K562 (cell line): ENCODE measurements at regions not wholly inside any gene's neighbourhood (a gene's known extent, or its start where the extent isn't known, plus 50 kb on each side); places are given as distances from the start of the nearest gene placed in this dataset.

ENCODE experiments used
- ATAC-seq: fragments of 200-7000 bp; cut with Tn5 transposase; 3 replicates; pipeline ENCODE4 v1.9.1; 2020; ENCODE audit warnings: moderate library complexity
- BruUV-seq: library from RNA; stranded (reverse); fragments of 400-500 nt; replicated peaks from 2 replicates; lab custom pipeline; 2021; lab: Mats Ljungman, UMichigan
- CTCF ChIA-PET: fragments of 300-600 bp; formaldehyde crosslinking; extraction: SDS; loops from one replicate; lab custom pipeline; 2021; ENCODE audit warnings: low intra/inter-chr PET ratio; lab: Yijun Ruan, JAX
- POLR2A ChIA-PET: fragments of 300-600, 350-650 bp; sonication (Branson Sonifier 250); formaldehyde crosslinking; extraction: SDS; loops from one replicate; lab custom pipeline; 2021; ENCODE audit warnings: antibody characterized with exemption, inconsistent platforms; lab: Yijun Ruan, JAX
- DNase-seq, 4 experiments: peaks; one replicate each; pipeline versions ENCODE4 v3.0.0 to v3.0.0-alpha.2; 2011 to 2018; ENCODE audit warnings: low spot score in 3 of 4, mixed read lengths in 3 of 4; ENCODE audit errors: extremely low read depth in 1 of 4
- FAIRE-seq: peaks from 2 replicates; lab custom pipeline; 2011; peaks lifted over from hg19 to GRCh38; lab: Jason Lieb, UNC
- H2AFZ ChIP-seq: 2 replicates; pipeline ENCODE4 v1.6.0; 2011; ENCODE audit warnings: low read depth, low read length, control low read depth, inconsistent platforms
- H3K27ac ChIP-seq: fragments of 200-600 bp; 3 replicates; pipeline ENCODE4 v1.8.0; 2011; ENCODE audit warnings: low read depth, mild to moderate bottlenecking, control low read depth, inconsistent platforms, low read length, moderate library complexity, mixed read lengths; ENCODE audit errors: extremely low read depth
- H3K27me3 ChIP-seq, 2 experiments: fragments of 300-600 bp in 1 of 2; 2 replicates in 1 of 2; 3 replicates in 1 of 2; pipeline versions ENCODE4 v1.6.0 to v1.8.0; 2011; ENCODE audit warnings: inconsistent platforms in 2 of 2, low read length in 2 of 2, mild to moderate bottlenecking in 1 of 2, mixed read lengths in 1 of 2, moderate library complexity in 1 of 2; ENCODE audit not compliant: control insufficient read depth in 2 of 2, insufficient read depth in 2 of 2
- H3K36me3 ChIP-seq: fragments of 300-600 bp; 3 replicates; pipeline ENCODE4 v1.8.0; 2011; ENCODE audit warnings: mild to moderate bottlenecking, low read length, inconsistent platforms; ENCODE audit not compliant: control insufficient read depth, insufficient read depth
- H3K4me1 ChIP-seq, 2 experiments: fragments of 200-600 bp in 1 of 2; replicated peaks in 1 of 2; 2 replicates in 1 of 2; 3 replicates in 1 of 2; pipeline versions ENCODE4 v1.5.1 to v1.8.0; 2011; ENCODE audit warnings: inconsistent platforms in 2 of 2, low read length in 2 of 2, mild to moderate bottlenecking in 1 of 2, mixed read lengths in 1 of 2, moderate library complexity in 1 of 2; ENCODE audit not compliant: control insufficient read depth in 2 of 2, insufficient read depth in 2 of 2
- H3K4me2 ChIP-seq: 2 replicates; pipeline ENCODE4 v1.6.1; 2011; ENCODE audit warnings: low read length, control low read depth, inconsistent platforms, mixed read lengths; ENCODE audit not compliant: insufficient read depth
- H3K4me3 ChIP-seq: fragments of 200-600 bp; sonication (generic), shearing (Covaris generic); 2 replicates; pipeline ENCODE4 v1.5.1; 2016; ENCODE audit warnings: control low read depth, inconsistent platforms
- H3K79me2 ChIP-seq: fragments of 200-600 bp; 3 replicates; pipeline ENCODE4 v1.8.0; 2011; ENCODE audit warnings: low read length, inconsistent platforms; ENCODE audit not compliant: control insufficient read depth, insufficient read depth
- H3K9ac ChIP-seq, 2 experiments: 2 replicates each; pipeline versions ENCODE4 v1.6.0 to v1.6.1; 2011; ENCODE audit warnings: low read depth in 2 of 2, low read length in 2 of 2, control low read depth in 1 of 2, inconsistent platforms in 1 of 2, mild to moderate bottlenecking in 1 of 2, mixed read lengths in 1 of 2; ENCODE audit not compliant: insufficient read depth in 1 of 2
- H3K9me1 ChIP-seq: one replicate; pipeline ENCODE4 v1.6.0; 2011; ENCODE audit warnings: inconsistent platforms, mild to moderate bottlenecking, low read length, moderate library complexity; ENCODE audit not compliant: control insufficient read depth, insufficient read depth
- H3K9me3 ChIP-seq: replicated peaks from 2 replicates; pipeline ENCODE4 v1.5.1; 2011; ENCODE audit warnings: low read depth, low read length, inconsistent platforms; ENCODE audit not compliant: control insufficient read depth, insufficient read depth
- H4K20me1 ChIP-seq: replicated peaks from 2 replicates; pipeline ENCODE4 v1.6.1; 2011; ENCODE audit warnings: low read length, inconsistent platforms, mixed read lengths; ENCODE audit not compliant: control insufficient read depth, insufficient read depth
- CTBP1 ChIP-seq: fragments of 450-650 bp; IDR thresholded peaks from 2 replicates; pipeline ENCODE4 v1.6.1; 2016; ENCODE audit warnings: borderline replicate concordance
- MAZ ChIP-seq, 2 experiments: fragments of 450-650 bp in 1 of 2; sonication (generic) in 1 of 2; formaldehyde crosslinking; IDR thresholded peaks in 1 of 2; conservative IDR thresholded peaks in 1 of 2; 2 replicates each; pipeline versions ENCODE4 v1.4.0 to v1.5.0; 2020; ENCODE audit warnings: mild to moderate bottlenecking in 1 of 2, missing genetic modification reagents in 1 of 2
- NEUROD1 ChIP-seq: fragments of 150-350 bp; IDR thresholded peaks from 2 replicates; pipeline ENCODE4 v1.6.1; 2014; ENCODE audit warnings: borderline replicate concordance, low read length, low read depth; ENCODE audit not compliant: partially characterized antibody
- POLR2A ChIP-seq: fragments of 450-650 bp; conservative IDR thresholded peaks from 2 replicates; pipeline ENCODE4 v1.6.1; 2016
- RAD21 ChIP-seq, 2 experiments: fragments of 250-450 bp in 1 of 2; fragments of 450-650 bp in 1 of 2; sonication (Bioruptor Pico) in 1 of 2; formaldehyde crosslinking in 1 of 2; IDR thresholded peaks in 1 of 2; conservative IDR thresholded peaks in 1 of 2; 2 replicates each; pipeline versions ENCODE4 v1.4.0 to v1.8.0; 2020 to 2022; ENCODE audit warnings: mild to moderate bottlenecking in 2 of 2, moderate library complexity in 1 of 2
- WGBS: fragments of 100-300 bp; shearing (Covaris generic); methylation state at CpG from one replicate; pipeline ENCODE4 v1.1.6; 2016; ENCODE audit warnings: low coverage, mixed read lengths; ENCODE audit not compliant: insufficient coverage; ENCODE audit errors: missing lambda C conversion rate; 5-methylcytosine and 5-hydroxymethylcytosine counted together
- in situ Hi-C: fragments of 300-500 bp; cut with MboI; formaldehyde crosslinking; loops from 4 replicates; pipeline ENCODE4 v1.15.0; 2018; ENCODE audit warnings: inconsistent platforms, mixed read lengths
- intact Hi-C: fragments of 100-400 bp; cut with micrococcal nuclease; formaldehyde crosslinking; loops from 2 replicates; pipeline ENCODE4 v1.14.2; 2022
- TF ChIP-seq, protein P1 (sequence below), 2 experiments: fragments of 450-650 bp; formaldehyde crosslinking in 1 of 2; IDR thresholded peaks; 2 replicates each; pipeline versions ENCODE4 v1.4.0 to v1.6.1; 2014 to 2020; ENCODE audit warnings: mild to moderate bottlenecking in 2 of 2, borderline replicate concordance in 1 of 2, low read depth in 1 of 2
- TF ChIP-seq, protein P2 (sequence below), 3 experiments: IDR thresholded peaks in 2 of 3; conservative IDR thresholded peaks in 1 of 3; 2 replicates each; pipeline ENCODE4 v1.5.1; 2011 to 2012; ENCODE audit warnings: low read length in 3 of 3, mild to moderate bottlenecking in 3 of 3, control low read depth in 2 of 3, improper control_type of control experiment in 1 of 3, inconsistent platforms in 1 of 3, low read depth in 1 of 3, mixed read lengths in 1 of 3, moderate library complexity in 1 of 3; ENCODE audit not compliant: insufficient read depth in 2 of 3
- TF ChIP-seq, protein P3 (sequence below): sonication (generic); IDR thresholded peaks from 2 replicates; pipeline ENCODE4 v1.6.1; 2016

DNA sequence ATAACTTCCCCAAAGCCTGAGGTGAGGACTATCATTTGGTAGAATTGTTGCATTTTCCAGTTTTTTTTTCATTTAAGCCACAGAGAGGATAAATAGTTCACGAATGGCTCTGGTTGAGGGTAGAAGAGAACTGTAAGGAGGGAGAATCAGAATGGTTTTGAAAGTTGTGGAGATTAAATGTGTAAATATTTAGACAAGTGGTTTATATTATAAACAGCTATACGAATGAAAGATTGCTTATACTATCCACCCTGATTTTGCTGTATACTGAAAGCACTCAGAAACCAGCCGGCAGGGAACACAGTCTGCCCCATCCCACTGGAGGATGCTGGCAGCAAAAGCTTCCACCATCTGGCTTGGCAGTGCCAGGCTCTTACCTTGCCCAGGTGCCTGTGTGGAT, 341.1 kb downstream of the RAPGEF2 start (continued):
- TF ChIP-seq POLR2A: no peak
- TF ChIP-seq, all 486 proteins: peak for 0

DNA sequence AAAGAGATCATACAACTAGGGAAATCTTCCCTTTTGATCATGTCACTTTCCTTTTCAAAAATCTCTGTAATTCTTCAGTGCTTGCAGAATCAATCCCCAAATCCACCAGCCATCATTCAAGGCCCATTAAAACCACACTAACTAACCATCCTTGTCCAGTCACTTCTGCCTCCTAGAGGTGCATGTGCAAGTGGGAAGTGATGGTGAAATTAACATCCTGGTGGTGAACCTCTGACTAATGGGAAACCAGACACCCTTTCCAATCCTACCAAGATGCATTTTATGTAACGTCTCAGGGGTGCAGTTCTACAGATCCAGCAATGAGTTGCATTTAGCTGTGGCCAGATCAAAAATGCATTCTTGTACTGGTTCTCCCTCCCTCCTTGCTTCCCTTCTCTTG, 341.8 kb downstream of the RAPGEF2 start:
- Histone ChIP-seq H4K20me1 (no peaks in the 10 kb centered on the region), H3K4me1 (no peaks in the 10 kb centered on the region), H3K4me2 (no peak overlapping the region), H3K9me3 (no peaks in the 10 kb centered on the region), H3K9me1 (no peaks in the 10 kb centered on the region), H3K79me2 (no peaks in the 10 kb centered on the region), H3K27me3 (no peaks in the 10 kb centered on the region), H3K36me3 (no peaks in the 10 kb centered on the region), H2AFZ (no peak overlapping the region), H3K4me3 (no peak overlapping the region), H3K9ac (no peak overlapping the region), H3K27ac (no peak overlapping the region)
- ATAC-seq: peak; percentile 57
- in situ Hi-C loops (loop anchor here (10.0 to 25.0 kb wide), 4 partner anchors 240 to 1182 kb away; no protein-coding TSS in a partner anchor), intact Hi-C loops (loop anchor here (5.0 to 10.0 kb wide), 4 partner anchors 147 to 820 kb away; partner anchors contain the start of gene RAPGEF2)
- 0% methylated on average over 1 of the region's 1 CpG for WGBS
- no TSS peak for BruUV-seq
- ChIA-PET CTCF (no interaction called here), POLR2A (no interaction called here)
- peak in 1 of 4 experiments; percentile 22 for DNase-seq
- FAIRE-seq: no peak
- TF ChIP-seq MAZ (CRISPR knock-in tag; conservative IDR thresholded peaks at IDR 0.05 in 1 of 2, IDR thresholded peaks at IDR 0.05 in 1 of 2) (no peak), NEUROD1 (no peak), CTBP1 (peak; percentile 40; the same call in 1 of the 2 replicates), RAD21 (CRISPR knock-in tag; conservative IDR thresholded peaks at IDR 0.05 in 1 of 2, IDR thresholded peaks at IDR 0.05 in 1 of 2) (peak in 1 of 2 experiments; percentile 46; a peak in 1 of 4 replicates)
- TF ChIP-seq, protein P1, sequence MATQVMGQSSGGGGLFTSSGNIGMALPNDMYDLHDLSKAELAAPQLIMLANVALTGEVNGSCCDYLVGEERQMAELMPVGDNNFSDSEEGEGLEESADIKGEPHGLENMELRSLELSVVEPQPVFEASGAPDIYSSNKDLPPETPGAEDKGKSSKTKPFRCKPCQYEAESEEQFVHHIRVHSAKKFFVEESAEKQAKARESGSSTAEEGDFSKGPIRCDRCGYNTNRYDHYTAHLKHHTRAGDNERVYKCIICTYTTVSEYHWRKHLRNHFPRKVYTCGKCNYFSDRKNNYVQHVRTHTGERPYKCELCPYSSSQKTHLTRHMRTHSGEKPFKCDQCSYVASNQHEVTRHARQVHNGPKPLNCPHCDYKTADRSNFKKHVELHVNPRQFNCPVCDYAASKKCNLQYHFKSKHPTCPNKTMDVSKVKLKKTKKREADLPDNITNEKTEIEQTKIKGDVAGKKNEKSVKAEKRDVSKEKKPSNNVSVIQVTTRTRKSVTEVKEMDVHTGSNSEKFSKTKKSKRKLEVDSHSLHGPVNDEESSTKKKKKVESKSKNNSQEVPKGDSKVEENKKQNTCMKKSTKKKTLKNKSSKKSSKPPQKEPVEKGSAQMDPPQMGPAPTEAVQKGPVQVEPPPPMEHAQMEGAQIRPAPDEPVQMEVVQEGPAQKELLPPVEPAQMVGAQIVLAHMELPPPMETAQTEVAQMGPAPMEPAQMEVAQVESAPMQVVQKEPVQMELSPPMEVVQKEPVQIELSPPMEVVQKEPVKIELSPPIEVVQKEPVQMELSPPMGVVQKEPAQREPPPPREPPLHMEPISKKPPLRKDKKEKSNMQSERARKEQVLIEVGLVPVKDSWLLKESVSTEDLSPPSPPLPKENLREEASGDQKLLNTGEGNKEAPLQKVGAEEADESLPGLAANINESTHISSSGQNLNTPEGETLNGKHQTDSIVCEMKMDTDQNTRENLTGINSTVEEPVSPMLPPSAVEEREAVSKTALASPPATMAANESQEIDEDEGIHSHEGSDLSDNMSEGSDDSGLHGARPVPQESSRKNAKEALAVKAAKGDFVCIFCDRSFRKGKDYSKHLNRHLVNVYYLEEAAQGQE (IDR thresholded peaks at IDR 0.05; ENCODE audit: borderline replicate concordance): peak; percentile 22; the same call in 1 of the 2 replicates
- TF ChIP-seq, protein P1 (CRISPR knock-in tag; IDR thresholded peaks at IDR 0.05; ENCODE audit: low read depth): no peak
- TF ChIP-seq, protein P2, sequence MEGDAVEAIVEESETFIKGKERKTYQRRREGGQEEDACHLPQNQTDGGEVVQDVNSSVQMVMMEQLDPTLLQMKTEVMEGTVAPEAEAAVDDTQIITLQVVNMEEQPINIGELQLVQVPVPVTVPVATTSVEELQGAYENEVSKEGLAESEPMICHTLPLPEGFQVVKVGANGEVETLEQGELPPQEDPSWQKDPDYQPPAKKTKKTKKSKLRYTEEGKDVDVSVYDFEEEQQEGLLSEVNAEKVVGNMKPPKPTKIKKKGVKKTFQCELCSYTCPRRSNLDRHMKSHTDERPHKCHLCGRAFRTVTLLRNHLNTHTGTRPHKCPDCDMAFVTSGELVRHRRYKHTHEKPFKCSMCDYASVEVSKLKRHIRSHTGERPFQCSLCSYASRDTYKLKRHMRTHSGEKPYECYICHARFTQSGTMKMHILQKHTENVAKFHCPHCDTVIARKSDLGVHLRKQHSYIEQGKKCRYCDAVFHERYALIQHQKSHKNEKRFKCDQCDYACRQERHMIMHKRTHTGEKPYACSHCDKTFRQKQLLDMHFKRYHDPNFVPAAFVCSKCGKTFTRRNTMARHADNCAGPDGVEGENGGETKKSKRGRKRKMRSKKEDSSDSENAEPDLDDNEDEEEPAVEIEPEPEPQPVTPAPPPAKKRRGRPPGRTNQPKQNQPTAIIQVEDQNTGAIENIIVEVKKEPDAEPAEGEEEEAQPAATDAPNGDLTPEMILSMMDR (IDR thresholded peaks at IDR 0.05 in 2 of 3, conservative IDR thresholded peaks at IDR 0.05 in 1 of 3; ENCODE audit: insufficient read depth in 2 of 3, low read depth in 1 of 3, low read length in 3 of 3): peak; percentile 25 to 41 (median 27); a peak in 3 of 6 replicates
- TF ChIP-seq, protein P3, sequence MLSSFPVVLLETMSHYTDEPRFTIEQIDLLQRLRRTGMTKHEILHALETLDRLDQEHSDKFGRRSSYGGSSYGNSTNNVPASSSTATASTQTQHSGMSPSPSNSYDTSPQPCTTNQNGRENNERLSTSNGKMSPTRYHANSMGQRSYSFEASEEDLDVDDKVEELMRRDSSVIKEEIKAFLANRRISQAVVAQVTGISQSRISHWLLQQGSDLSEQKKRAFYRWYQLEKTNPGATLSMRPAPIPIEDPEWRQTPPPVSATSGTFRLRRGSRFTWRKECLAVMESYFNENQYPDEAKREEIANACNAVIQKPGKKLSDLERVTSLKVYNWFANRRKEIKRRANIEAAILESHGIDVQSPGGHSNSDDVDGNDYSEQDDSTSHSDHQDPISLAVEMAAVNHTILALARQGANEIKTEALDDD: peak; percentile 74
